HG02938 (cell line): ENCODE measurements at regions not wholly inside any gene's neighbourhood (a gene's known extent, or its start where the extent isn't known, plus 50 kb on each side); places are given as distances from the start of the nearest gene placed in this dataset.
"Not testable (repeated sequence)": the region's sequence is repeated elsewhere in the genome, so short reads cannot be mapped to it uniquely, and the experiment has no call there.

Experiments
- ATAC-seq: cut with Tn5 transposase; IDR thresholded peaks from one replicate; pipeline ENCODE4 v1.9.1; 2021; ENCODE audit warnings: mild to moderate bottlenecking, moderate library complexity; ENCODE audit not compliant: unreplicated experiment

GRCh38 chr2:44084850-44085249, 83.8 kb upstream of the PPM1B start:
- ATAC-seq = no peak

GRCh38 chr2:44086629-44087028, 82.0 kb upstream of the PPM1B start:
- ATAC-seq = no peak

GRCh38 chr2:44087036-44087713, 81.5 kb upstream of the PPM1B start:
- ATAC-seq = peak; percentile 57

- no peak for ATAC-seq
These were observed 81.0 kb upstream of the PPM1B start for GRCh38 chr2:44087714-44088092.

GRCh38 chr2:44092519-44092918, 76.2 kb upstream of the PPM1B start:
- not testable (repeated sequence) for ATAC-seq

- no peak for ATAC-seq
These were observed 74.7 kb upstream of the PPM1B start for GRCh38 chr2:44093970-44094369.

- no peak for ATAC-seq
These were observed 71.3 kb upstream of the PPM1B start for GRCh38 chr2:44097322-44097907.

GRCh38 chr2:44098050-44098449, 70.6 kb upstream of the PPM1B start:
- ATAC-seq = no peak

- ATAC-seq = no peak
These were observed 69.8 kb upstream of the PPM1B start for GRCh38 chr2:44098891-44099290.

GRCh38 chr2:44100351-44100750, 68.3 kb upstream of the PPM1B start:
- peak; percentile 55 for ATAC-seq

- ATAC-seq = no peak
These were observed 67.4 kb upstream of the PPM1B start for GRCh38 chr2:44101246-44101645.

- no peak for ATAC-seq
These were observed 65.7 kb upstream of the PPM1B start for GRCh38 chr2:44102790-44103562.

- no peak for ATAC-seq
These were observed 65.0 kb upstream of the PPM1B start for GRCh38 chr2:44103639-44104038.

- ATAC-seq = no peak
These were observed 63.8 kb upstream of the PPM1B start for GRCh38 chr2:44104855-44105271.

- ATAC-seq = not testable (repeated sequence)
These were observed 62.2 kb upstream of the PPM1B start for GRCh38 chr2:44106509-44106908.

GRCh38 chr2:44107086-44107740, 61.5 kb upstream of the PPM1B start:
- ATAC-seq = peak; percentile 90

GRCh38 chr2:44107974-44108373, 60.7 kb upstream of the PPM1B start:
- no peak for ATAC-seq

GRCh38 chr2:44109166-44109565, 59.5 kb upstream of the PPM1B start:
- ATAC-seq = no peak

GRCh38 chr2:44110444-44110843, 58.2 kb upstream of the PPM1B start:
- ATAC-seq = no peak

- ATAC-seq = no peak
These were observed 56.6 kb upstream of the PPM1B start for GRCh38 chr2:44112096-44112495.

- ATAC-seq = no peak
These were observed 52.4 kb upstream of the PPM1B start for GRCh38 chr2:44116319-44116718.

GRCh38 chr2:44118257-44118656, 50.4 kb upstream of the PPM1B start:
- no peak for ATAC-seq
